HG03175 (cell line): ENCODE measurements at regions not wholly inside any gene's neighbourhood (a gene's known extent, or its start where the extent isn't known, plus 50 kb on each side); places are given as distances from the start of the nearest gene placed in this dataset.
A peak's percentile ranks its signal among the peaks of the same experiment; 100 is the strongest.
"Not testable (repeated sequence)": the region's sequence is repeated elsewhere in the genome, so short reads cannot be mapped to it uniquely, and the experiment has no call there.

Experiments used
- ATAC-seq: cut with Tn5 transposase; IDR thresholded peaks from one replicate; pipeline ENCODE4 v1.9.1; 2021; ENCODE audit warnings: mild to moderate bottlenecking, moderate library complexity; ENCODE audit not compliant: unreplicated experiment

DNA sequence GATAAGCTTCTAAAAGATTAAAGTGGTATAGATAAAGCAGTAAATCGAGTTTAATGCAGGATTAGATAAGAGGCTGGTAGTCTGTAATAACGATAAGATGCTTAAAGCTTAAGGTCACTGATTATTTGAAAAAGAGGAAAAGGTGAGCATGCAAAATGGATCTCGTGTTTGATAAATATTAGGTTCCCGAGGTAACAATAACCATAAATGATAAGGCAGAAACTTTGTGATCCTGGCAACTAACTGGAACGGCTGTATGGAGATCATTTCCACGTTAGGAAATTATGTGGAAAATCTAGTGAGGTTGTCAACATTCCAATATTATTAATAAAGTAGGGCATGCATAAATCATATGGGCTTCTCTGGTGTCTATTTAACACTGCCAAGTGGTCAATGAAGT is 255.5 kb downstream of the EFCAB11 start:
- ATAC-seq: no peak

DNA sequence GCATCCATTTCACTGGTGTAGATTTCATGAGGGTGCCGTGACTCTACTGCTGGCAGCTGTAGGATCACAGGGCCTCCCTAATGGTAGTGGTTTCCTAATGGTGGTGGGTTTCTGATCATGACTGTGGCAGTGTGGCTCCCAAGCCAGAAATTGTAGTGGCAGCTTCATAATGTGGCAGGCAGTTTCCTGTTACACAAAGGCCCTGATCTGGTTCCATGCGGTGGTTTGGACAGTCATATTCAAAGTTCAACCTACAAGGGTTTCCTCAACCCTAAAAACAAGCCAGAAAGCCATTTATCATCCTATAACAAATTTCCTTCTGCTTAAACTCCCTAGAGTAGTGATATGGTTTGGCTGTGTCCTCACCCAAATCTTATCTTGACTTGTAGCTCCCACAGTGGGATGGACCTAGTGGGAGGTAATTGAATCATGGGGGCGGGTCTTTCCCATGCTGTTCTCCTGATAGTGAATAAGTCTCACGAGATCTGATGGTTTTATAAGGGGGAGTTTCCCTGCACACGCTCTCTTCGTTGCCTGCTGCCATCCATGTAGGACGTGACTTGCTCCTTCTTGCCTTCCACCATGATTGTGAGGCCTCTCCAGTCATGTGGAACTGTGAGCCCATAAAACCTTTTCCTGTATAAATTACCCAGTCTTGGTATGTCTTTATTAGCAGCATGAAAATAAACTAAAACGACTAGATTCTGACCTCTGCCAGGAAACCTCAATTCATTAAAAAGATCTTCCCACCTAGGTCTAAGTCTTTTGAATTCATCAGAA is 257.1 kb downstream of the EFCAB11 start:
- no peak for ATAC-seq

GRCh38 chr14:89695846-89696245 is 258.7 kb downstream of the EFCAB11 start:
- ATAC-seq: no peak

- no peak for ATAC-seq
Observed at GRCh38 chr14:89690139-89690538, 264.4 kb downstream of the EFCAB11 start.

DNA sequence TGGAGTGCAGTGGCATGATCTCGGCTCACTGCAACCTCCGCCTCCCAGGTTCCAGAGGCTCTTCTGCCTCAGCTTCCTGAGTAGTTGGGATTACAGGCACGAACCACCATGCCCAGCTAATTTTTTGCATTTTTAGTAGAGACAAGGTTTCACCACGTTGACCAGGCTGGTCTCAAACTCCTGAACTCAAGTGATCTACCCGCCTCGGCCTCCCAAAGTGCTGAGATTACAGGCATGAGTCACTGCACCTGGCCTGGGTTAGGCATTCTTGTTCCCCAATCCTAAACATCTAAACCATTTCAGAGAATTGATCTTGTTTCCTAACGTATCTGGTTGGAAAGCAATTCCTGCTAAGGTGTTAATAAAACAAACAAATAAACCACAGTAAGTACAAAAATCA is 264.8 kb downstream of the EFCAB11 start:
- ATAC-seq: not testable (repeated sequence)

DNA sequence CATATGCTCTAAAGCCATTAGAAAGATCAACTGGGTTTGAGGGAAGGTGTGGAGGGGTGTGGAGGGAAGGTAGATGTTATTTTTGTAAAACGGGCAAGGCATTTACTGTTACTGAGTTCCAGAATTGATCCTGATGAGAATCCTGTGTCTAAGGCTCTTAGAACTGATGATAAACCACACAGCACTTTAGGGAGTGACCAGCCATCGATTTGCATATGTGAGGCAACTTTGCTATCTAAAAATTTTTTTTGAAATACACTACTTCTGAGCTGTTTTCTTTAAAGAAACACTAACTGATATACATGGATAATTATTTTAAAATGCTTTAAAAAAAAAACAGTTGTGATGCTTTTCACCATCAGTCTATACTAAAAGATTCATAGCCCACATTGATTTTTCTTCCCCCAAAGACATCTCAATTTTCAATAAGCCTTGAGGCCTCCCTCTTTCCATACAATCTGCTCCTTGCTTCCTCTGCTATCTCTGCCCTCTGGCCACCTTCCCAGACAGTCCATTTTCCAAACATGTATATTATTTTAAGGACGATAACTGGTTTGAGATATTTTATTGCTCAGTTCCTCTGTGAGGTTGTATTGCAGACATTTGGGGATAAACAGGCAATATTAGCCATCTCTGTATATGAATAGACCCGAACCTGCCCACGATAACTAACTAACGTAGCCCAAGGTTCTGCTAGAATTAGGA is 265.9 kb downstream of the EFCAB11 start:
- ATAC-seq: no peak

- ATAC-seq: not testable (repeated sequence)
Observed at GRCh38 chr14:89687129-89687528, 267.4 kb downstream of the EFCAB11 start.

DNA sequence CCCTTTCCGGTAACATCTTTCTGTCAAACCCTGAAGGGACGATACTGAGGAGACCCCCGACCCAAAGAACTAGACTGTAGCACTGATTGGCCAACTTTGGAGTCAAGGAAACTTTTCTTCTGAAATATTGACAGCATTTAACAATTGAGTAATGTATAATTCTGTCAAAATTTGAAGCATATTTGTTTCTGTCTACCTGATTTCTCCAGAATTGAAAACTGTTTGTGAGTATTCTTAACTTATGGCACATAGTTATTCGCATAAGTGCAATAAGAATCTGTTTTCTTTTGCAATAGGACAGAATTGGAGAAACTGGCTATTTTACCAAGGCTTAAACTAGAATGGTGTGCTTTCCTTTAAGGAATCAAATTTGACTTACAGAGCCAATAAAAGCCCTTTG is 267.1 kb upstream of the FOXN3 start:
- ATAC-seq: no peak

DNA sequence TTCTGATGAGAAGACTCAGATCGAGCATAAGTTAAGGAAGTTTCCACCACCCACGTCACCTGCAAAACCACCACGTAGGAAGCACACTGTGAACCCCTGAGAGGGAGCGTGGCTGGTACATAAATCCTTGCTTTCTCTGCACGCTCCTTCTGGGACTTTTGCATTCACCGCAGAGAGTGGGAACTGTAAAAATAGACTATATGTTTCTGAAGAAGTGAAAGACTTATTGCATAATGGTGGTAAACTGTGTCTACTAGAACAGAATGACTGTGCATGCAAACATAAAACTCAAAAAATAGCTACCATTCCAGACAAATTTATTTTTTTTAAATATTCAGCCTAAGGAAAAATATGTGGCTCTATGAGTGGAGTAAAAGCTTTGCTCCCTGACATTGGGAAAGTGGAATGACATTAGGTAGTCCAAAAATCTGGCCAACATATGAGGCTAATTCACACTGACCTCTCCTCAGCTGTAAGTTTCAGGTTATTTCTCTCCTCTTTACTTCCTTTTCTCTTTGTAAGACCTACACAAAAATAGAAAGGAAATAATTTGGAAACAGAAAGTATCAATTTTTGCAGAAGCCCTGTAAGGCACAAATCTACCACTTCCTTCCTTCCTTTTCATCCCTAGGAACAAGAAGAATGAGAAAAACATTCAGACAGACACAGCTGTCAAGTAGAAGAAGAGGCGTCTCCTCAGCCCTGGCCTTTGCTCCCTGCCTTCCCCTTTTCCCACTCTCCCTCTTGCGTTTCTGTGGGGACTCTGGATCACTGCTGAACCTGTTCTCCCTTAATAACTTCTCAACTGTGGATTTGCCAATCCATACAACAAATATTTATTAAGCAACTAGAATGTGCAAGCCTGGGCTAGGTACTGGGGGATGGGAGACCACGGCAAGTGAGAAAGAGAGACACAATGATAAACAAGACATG is 264.3 kb upstream of the FOXN3 start:
- peak; percentile 74 for ATAC-seq

- no peak for ATAC-seq
Observed at GRCh38 chr14:89680156-89680555, 263.1 kb upstream of the FOXN3 start.

DNA sequence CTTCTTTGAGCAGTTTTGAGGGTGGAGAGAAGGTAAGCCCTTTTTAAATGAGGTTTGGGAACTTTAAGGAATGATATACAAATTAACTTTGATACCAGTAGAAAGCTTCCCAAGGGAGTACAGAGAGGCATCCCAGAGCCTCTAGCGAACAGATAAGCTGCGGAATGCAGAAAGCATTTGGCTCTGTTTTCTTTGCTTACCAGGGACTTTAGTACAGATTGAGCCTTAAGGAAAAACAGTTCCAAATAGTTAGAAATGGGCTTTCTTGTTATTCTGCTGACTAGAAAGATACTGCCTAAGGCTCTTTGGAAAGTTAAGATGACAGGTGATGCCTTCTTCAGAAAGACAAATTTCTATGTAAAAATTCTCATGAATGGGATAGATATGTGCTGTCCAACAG is 261.7 kb upstream of the FOXN3 start:
- ATAC-seq: no peak

DNA sequence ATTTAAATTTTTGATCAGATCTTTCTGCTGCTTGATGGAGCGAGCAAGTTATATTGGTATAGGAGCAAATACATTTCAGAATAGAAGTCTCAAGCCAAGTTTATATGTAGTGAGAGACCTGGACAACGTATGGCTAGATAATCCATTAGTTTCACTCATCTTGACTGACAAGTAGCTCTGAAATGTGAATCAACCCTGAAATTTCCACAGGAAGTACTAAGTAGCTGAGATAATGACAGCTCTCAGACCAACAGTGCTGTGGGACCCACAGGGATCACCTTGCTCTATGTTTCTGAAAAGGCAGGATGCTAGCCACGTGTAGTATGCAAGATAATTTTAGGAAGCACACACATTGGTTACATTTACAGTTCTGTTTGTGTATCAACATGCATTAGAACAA is 258.6 kb upstream of the FOXN3 start:
- no peak for ATAC-seq

DNA sequence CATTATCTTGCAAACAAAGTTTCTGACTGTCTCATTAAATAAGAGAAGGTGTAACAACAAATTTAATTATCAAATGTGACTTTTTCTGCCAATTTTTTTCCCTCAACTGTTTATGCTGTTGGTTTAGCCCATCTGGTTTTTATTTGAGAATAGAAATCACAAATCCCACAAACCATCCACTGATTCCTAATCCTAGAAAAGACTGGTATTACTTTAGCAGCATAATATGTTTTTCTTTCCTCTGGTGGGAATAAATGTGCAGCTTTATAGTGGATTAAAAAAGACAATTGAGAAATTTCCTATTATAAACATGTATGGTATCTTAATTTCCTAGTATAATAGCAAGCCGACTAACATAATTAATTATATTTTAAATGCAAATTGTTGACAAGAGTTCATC is 257.9 kb upstream of the FOXN3 start:
- no peak for ATAC-seq

- ATAC-seq: no peak
Observed at GRCh38 chr14:89674240-89674639, 257.2 kb upstream of the FOXN3 start.

DNA sequence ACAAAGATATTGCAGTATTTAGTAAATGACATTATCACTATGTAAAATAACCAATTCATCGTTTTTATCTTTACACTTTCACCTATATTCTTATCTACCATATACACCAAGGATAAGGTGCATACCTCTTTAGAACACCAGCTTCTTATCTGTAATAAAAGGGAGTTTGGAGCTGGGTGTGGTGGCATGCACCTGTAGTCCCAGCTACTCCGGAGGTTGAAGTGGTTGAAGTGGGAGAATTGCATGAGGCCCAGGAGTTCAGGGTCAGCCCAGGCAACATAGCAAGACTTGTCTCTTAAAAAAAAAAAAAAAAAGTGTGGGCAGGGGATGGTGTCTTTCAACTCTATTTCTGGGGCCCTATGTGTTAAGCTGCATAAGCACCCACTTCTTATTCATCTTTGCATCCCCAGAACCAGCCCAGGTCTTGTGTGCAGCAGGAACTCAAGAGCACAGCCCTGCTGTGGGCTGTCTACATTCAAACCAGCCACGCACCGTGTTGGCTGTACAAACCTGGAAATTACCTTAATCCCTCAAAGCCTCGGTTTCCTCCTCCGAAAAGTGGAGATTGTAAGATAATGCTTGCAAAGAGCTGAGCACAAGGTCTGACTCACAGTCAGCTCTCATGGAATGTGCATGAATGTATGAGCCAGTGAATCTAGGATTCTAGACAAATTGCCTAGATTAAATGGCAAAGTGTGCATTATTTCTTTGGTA is 256.6 kb upstream of the FOXN3 start:
- no peak for ATAC-seq

DNA sequence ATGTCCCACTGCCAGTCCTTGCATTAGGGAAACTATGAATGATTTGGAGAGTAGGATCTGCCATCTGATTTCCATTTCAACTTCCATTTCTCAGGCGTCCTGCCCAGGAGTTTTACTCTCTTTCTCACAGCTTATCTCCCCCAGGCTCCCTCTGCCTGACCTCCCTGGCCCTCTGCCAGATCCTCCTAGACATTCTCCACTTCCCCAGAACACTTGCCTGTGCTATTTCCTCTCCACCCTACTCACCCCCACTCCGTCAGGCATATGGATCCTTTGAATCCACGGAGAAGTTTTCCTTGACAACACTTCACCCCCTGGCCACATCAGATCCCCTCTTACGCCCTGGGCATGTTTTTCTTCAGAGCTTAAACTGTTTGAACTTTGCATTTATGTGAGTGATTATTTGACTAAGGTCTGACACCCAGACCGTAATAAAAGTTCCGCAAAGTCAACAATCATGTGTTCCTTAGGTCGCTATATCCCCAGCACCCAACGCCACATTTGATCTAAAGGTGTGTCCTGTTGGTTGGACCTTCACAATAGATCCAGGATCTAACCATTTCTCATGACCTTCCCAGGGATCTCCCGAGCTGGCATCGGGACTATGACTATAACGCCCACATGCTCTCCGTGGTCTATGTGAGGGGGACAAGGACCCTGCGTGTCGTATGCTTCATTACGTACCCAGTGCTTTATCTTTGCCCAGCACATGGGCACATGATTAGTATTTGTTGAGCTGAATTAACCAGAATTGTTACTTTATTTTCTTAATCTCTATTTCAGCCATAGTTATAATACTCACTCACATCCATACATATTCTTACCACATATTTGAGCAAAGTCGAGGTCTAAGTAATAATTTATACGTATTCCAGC is 255.8 kb upstream of the FOXN3 start:
- no peak for ATAC-seq

- no peak for ATAC-seq
Observed at GRCh38 chr14:89669193-89669592, 252.2 kb upstream of the FOXN3 start.

DNA sequence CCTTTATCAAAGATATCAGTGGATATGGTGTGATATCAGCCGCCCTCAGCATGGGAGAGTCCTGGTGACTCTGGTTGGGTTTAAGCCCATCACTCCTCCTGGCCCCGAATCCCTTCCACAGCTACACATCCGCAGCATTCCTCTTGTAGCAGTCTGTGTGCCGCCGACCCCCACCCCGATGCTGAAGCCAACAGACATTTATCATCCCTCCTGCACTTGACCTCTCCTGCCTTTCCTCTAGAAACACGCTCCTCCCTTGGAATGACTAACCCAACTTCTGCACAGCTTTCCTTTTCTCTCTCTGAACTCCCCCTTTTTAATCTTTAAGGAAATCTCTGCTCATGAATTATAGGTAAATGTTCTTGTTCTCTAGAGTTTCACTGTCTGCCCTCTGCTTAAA is 250.9 kb upstream of the FOXN3 start:
- no peak for ATAC-seq

DNA sequence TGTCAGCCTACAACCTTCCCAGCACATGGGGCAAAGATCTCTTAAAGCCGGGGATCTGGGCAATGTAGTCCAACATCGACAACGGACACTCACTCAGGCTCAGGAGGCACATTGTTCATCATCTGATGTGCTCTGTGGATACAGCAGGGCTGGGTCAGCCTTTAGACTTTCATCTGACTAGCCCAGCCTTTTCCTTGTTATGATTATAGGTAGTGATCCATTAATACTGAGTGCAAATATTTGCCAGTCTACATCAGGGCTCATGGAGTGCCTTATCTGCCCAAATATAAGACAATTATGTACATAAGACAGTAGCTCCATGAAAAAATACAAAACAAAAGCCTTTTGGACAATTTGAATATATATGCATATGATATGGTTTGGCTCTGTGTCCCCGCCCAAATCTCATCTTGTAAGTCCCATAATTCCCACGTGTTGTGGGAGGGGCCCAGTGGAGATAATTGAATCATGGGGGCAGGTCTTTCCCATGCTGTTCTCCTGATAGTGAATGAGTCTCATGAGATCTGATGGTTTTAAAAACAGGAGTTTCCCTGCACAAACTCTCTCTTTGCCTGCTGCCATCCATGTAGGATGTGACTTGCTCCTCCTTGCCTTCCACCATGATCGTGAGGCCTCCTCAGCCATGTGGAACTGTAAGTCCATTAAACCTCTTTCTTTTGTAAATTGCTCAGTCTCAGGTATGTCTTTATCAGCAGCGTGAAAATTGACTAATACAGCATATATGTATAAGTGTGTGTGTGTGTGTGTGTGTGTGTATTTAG is 248.5 kb upstream of the FOXN3 start:
- ATAC-seq: not testable (repeated sequence)
